ENCODE measurements at regions not wholly inside any gene's neighbourhood (a gene's known extent, or its start where the extent isn't known, plus 50 kb on each side); places are given as distances from the start of the nearest gene placed in this dataset.
"Not testable (repeated sequence)": the region's sequence is repeated elsewhere in the genome, so short reads cannot be mapped to it uniquely, and the experiment has no call there.

DNA sequence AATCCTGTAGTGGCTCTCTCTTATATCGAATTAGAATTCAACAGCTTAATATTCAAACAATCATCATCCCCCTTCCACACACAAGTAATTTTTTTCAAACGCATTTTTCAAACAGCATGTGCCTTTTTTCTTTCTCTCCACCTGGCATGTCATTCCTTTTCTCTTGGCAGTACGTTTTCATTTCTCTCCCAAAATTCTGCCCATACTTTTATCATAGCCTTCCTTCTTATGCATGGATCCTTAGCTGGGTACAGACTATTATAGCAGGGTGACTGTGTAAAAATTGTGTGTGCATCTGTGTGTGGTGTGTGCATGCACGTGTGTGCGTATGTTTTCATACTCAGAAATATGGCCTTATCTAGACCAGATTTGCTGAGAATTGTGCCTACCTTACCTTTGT is 184.3 kb downstream of the ZC3H11B start:
- DNase-seq = no peak

DNA sequence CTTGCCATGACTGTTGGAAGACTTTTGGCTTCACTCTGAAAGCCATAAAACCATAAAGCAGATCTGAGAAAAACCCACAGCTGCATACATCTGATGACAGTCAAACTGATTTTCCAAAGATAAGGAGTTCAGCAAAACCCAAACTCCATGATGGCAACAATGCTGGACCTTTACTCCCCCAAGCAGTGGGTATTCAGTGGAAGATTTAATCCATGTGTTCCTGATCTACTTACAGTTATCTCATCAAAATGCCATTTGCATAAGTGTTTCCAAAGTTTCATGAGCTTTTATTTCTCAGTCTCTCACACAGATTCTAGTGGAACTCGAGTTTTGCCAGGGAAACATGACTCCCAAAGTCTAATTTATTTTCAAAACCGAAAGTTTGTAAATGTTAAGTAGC is 184.9 kb downstream of the ZC3H11B start:
- no peak for DNase-seq

DNA sequence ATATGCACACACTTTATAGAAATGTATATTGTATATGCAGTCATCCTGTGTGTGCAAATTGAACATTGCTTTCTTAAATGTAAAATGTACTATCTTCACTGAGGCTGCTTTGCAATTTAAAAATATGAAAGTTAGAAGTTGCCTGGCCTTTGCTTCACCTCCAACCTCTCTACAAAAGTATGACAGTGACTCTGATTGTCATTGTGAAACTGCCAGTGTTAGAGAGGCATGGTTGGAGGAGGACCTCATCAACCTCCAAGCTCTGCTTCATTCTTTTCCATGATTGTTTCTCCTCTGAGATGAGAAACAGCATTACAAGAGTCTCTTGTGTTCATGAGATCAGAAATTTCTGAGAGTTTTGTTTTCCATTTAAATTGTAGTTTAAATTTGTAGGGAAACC is 185.5 kb downstream of the ZC3H11B start:
- no peak for DNase-seq

DNA sequence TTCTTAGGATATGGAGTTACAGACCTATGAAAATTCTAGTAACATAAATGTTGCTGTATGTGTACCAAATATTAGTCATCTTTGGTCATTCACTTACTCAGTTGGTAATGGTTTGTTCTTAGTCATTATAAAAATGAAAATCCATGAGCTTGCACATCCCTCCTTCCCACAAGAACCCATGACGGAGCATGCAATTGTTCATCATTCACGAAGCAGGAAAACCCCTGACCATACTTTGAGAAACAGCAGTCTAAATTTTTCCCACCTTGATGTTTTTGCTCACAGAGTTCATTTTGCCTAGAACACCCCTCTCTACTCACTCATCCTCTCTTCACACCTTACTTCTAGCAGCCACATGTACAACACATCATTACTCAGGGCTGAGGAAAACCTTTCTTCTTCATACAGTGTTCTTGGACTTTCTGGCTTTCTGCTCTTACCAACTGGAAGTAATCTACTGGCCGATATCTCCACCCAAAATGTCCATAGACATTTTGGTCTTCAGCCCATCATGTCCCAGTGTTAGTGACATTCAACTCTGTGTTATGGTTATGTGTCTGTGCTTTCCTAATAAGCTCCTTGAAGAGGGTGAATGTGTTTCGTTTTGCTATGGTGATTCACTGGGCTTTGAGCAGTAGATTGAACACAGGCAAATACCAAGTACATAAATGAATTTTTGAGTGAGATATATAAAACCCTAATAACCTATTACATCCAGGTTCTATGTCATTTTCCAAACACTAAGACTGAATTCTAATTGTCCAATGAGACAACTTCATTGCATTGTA is 189.9 kb downstream of the ZC3H11B start:
- DNase-seq = peak; percentile 37

DNA sequence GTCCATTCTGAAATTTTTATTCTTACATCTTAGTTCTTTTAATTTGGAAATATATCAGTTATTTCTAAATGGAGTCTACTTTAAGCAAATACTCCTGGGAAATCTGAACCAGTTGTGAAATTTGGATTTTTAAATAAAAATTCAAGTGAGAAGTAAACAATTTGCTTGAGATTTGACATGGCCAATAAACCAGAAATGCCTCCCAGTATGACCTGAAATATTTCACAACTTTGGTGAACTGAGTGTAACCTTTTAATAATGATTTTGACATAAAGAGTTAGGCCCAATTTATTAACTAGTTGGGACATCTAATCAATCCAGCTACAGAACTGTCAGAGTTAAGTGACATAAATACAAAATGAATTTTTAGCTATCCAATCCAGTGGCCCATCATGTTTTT is 192.0 kb downstream of the ZC3H11B start:
- DNase-seq = no peak

DNA sequence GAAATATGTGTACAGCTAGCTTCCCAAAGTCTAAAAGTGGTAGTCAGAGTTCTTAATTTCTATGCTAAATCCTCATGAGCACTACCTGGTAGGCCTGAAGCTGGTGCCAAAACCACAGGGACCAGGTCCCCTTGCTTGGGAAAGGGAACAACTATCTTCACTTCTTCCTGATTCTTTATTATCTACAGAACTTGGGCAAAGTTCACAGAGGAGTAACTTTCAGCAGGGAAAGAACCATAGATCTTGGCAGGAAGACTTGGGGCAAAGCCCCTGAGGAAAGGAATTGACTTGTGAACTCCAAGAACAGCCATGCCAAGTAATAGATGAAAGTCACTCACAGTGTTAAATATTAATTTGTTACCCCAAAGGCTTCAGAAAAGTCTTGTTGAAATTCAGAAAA is 193.0 kb downstream of the ZC3H11B start:
- DNase-seq = no peak

DNA sequence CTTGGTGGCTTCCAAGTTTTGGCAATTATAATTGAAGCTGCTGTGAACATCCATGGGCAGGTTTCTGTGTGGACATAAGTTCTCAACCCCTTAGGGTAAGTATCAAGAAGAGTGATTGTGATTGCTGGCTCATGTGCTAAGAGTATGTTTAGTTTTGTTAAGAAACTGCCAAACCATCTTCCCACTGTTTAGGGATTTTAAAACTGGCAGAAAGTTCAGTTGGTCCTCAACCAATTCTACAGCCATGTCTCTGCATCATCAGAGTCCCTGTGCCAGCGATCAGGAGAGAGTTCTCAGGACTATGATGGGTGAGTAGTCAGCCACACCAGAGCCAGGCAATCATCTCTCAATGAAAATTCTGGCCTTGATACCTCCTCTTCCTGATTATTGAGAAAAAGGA is 193.8 kb downstream of the ZC3H11B start:
- no peak for DNase-seq

DNA sequence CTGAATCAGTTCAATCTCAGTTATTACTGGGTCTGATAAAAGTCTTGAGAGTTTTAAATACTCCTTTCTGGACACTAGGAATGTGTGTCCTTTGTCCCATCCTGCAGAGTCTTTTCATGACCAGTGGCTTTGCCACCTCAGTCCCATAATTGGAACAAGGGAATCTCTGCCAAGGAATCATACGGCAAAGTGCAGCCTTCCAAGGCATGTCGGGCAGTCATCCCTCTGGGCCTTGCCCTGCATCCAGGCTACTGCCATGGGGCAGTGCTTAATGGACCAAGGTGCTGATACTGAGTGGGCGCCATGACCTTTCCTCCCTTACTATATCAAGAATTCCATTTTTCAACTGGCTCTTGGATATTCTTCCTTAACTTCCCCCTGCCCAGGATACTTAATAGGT is 195.3 kb downstream of the ZC3H11B start:
- DNase-seq = no peak

DNA sequence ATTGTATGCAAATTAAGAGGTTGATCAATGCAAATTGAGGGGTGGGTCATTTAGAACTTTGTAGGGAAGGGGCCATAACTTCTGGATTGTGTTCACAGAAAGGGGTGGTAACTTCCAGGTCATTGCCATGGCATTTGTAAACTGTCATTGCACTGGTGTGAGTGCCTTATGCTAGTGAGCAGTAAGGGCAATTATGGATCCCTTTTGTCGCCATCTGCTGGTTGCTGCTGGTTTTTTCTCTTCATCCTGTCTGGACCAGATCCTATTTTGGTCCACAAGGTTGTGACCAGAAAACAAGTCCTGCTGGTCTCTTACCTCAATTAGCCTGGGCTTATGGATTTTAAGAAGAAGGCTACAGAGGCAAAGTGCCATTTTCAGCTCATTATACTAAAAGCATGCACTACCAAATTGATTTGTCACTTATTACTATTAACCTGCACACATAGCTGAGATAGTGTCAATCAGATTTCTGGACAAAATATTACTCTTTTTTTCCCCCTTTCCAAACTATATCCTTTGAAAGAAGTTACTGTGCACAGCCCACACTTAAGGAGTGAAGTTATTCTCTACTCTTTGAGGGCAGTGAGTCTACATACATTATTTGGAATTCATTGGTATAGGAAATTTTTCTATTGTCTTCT is 196.2 kb downstream of the ZC3H11B start:
- peak; percentile 73 for DNase-seq

DNA sequence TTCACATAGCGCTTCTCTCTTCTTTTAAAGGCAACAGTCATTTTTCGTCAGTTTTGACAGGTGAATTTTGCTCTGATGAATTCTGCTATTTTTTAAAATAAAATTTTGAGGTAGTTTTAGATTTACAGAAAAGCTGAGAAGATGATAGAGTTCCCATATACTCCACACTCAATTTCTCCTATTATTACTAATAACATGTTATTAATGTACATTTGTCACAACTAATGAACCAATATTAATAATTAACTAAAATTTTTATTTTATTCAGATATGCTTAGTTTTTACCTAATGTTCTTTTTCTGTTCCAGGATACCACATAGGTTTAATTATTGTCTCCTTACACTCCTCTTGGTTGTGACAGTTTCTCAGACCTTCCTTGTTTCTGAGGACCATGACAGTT is 197.0 kb downstream of the ZC3H11B start:
- no peak for DNase-seq

DNA sequence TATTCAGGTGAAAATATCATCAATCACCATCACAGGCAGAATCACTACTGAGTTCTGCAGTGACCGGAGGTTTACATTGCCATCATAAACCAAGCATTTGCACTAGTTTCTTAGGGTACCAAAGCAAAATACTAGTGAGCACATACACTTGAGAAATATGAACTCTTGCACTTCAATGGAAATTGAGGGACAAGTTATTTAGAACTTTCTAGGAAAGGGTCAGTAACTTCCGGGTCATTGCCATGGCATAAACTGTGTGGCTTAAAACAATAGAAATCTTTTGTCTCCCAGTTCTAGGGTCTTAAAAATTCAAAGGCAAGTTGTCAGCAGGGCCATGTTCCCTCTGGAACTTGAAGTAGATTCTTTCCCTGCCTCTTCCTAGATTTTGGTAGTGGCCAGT is 197.5 kb downstream of the ZC3H11B start:
- no peak for DNase-seq

DNA sequence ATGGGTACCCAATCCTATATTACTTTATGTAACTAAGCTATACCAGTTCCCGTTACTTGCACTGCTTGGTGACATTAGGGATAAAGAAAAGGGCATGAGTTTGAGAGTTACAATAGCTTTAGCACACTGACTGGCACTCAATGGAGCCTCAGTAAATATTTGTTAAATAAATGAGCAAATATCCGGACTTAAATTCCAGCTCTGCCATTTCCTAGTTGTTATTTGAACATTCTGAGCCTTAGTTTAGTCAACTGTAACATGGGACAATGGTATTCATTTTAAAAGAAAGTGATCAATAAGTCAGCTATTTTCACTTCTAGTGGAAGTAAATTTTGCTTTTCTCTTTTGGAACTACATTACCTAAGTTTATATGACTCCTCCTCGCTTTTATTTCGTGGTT is 198.7 kb downstream of the ZC3H11B start:
- no peak for DNase-seq

DNA sequence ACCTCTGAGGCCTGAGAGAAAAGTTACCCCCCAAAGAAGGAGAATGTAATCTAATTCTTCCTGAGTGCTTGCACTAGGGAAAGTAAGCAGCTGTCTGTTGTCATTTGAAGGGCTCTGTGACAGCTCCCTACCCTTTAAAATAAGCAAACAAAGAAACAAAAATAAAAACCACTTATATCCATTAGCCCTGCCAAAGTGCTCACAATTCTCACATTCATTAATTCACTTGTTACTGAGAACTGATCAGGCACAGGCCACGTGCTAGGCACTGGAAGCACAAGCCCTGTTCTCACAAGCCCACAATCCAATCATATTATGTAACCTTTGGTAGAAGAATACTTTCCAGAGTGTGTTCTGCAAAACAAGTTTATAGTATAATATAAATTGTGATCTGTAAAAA is 199.4 kb downstream of the ZC3H11B start:
- DNase-seq = no peak

DNA sequence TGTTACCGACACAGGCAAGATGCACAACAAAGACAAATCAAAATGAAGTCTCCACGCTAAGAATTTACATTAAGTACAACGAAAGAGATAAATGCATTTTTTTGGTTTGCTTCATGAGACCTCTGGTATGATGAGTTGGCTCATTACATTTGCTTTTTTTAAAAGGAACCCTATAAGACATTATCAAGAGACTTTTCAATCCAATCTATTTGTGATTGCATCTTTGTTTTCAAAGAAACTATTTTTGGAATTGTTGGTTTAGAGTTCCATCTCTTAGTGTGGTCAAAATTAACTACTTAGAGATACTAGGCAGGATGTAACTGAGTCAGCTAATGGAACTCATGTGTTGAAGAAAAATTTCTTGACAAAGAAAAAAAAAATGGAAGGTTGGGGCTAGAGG is 200.1 kb downstream of the ZC3H11B start:
- DNase-seq = no peak

DNA sequence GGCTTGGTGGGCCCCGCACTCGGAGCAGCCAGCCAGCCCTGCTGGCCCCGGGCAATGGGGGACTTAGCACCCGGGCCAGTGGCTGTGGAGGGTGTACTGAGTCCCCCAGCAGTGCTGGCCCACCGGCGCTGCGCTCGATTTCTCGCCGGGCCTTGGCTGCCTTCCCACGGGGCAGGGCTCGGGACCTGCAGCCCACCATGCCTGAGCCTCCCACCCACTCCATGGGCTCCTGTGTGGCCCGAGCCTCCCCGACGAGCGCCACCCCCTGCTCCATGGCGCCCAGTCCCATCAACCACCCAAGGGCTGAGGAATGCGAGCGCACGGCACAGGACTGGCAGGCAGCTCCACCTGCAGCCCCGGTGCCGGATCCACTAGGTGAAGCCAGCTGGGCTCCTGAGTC is 202.2 kb downstream of the ZC3H11B start:
- DNase-seq = not testable (repeated sequence)

DNA sequence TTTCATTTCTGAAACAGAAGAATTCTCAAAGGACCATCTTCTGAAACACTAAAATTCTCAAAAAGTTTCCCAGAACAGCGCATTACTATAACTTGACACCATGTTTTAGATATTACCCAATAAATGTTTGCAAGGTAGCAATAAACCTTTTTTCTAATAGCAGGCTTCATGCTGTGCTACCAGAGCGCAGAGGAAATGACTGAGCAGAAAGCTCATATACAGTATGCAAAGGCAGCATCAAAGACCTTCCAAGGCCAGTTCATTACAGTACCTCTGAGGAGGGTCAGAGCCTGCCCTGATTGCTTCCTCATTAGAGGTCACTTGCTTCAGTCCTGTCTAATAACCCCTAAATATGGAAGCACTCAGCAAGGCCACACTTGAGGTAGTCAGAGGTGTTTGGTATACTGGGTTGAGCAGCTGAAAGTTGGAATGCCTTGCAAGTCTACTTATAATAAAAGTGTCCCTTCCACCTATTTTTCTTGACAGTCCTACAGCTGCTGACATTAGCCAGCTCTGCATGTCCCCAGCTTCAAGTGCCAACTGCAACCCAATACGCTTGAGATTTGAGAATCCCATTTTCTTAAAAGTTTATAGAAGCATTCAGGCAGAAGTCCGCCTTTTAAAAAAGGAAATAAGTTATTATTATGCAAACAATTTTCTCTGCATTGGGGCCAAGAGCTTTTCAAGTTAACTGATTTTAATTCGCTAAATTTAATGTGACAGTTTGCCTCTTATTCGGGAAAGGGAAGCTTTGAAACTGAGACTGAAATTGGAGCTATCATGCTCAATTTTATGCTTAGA is 207.2 kb downstream of the ZC3H11B start:
- DNase-seq = no peak

DNA sequence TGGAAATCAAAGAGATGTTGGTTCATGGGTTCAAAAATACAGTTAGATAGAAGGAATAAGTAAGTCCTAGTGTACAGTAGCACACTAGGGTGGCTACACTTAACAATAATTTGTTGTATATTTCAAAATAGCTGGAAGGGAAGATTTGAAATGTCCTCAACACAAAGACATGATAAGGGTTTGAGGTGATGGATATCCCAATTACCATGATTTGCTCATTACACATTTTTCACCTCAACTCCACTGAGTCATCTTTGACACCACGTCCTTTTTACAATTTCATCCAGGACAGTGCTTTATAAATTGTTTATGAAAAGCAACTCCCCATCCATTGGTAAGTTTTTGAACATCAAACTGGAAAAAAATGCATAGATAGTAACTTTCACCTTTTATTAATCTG is 208.3 kb downstream of the ZC3H11B start:
- DNase-seq = no peak

DNA sequence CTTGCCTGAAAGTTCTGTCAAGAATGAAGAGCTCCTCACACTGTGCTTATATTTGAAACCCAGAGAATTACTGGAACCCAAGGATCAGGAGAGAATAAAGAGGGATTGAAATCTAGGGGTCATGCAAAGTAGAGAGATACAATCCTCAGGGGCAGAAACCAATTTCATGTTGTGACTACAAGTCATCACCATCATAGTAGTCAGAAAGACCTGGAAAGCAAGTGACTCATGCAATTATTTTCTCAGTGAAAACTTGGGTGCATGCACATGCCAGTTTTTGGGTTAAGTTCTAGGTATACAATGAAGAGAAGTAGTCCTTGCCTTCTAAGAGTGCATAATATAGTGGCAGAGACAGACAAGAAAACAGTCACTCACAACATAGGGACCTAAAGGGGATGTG is 210.0 kb downstream of the ZC3H11B start:
- DNase-seq = no peak

DNA sequence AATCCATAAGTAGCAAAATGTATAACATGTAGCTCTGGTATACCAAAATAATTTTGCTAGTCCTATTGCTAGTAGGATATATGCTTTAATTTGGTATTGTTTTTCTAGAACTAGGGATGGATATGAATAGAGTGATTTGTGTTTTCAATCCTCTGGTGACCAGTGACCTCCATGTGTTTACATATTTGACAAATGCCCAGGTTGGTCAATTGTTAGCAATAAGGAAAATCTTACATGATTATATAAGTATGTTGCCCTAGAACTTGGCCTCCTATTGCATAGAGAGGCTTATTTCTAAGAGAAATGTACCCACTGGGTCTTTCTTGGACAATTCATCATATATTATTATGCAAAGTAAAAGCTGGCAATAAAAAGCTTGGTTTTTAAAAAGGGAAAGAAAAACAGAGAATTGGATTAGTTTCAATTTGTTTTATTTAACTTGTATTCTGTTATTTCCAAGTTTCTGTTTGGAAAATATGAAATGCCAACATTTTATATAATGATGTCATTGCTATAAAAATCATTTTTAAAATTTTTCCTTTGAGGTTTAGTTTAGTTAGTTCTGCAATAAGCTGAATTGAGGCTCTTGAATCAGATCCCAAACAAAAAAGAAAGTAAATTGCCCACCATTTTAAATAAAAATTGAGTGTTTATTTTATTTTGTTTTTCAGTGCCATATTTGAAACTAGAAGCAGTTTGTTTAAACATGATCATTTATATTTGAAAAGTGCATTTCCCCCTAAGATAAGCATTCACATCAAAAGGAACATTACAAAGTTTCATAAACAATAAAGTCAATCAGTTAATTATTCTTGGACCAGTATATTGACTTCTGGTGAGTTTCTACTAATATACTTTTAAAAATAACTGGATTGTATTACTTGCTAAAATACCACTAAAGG is 210.9 kb downstream of the ZC3H11B start:
- DNase-seq = no peak

DNA sequence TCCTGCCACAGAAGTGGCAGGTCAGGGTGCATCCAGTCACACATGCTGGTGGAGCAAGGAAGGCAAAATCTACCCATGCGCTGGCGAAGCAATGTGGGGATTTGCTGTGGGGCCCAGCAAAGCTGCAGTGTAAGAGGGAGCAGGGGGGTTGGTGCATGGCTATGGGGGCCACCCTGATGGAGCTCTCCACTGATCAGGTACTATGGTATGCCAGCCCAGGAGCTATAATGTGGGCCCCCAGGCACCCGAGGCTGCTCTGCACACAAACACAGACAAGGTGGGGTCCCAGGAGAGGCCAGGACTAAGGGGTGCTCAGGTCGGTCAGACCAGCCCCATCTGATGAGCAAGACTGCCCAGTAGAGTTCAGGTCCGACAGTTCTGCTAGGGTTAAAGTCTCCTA is 213.5 kb downstream of the ZC3H11B start:
- DNase-seq = no peak

DNA sequence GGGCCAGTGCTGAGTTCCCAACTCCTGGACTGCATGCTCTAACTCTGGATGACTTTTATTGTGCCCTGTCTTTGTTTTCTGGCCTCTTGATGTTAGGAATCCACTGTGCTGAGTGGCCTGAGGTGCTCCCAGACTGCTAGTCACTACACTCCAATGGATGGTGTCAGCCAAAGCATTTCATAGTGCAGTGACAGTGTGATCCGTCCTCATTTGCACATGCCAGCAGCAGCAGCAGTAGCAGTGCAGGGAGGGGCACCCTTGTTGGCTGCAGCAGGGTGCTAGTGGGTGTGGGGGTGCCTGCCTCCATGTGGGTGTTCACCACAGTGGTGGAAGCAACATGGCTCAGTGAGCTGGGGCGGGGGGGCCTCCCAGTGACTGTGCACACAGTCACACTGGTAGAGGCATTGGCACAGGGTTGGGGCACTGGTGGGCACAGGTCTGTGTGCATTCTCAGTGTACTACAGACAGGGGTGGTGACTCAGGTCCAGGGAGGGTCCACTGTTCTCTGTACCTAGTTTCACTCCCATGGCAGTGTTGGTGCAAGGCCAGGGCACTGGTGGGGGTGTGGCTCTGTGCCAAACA is 214.0 kb downstream of the ZC3H11B start:
- no peak for DNase-seq

DNA sequence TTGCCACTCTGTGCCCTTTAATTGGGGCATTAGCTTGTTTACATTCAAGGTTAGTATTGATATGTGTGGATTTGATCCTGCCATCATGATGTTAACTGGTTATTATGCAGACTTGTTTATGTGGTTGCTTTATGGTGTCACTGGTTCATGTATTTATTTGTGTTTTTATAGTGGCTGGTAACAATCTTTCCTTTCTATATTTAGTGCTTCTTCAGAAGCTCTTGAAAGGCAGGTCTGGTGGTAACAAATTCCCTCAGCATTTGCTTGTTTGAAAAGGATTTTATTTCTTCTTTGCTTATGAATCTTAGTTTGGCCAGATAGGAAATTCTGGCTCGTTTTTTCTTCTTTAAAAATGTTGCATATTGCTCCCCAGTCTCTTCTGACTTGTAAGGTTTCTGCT is 215.4 kb downstream of the ZC3H11B start:
- DNase-seq = no peak

DNA sequence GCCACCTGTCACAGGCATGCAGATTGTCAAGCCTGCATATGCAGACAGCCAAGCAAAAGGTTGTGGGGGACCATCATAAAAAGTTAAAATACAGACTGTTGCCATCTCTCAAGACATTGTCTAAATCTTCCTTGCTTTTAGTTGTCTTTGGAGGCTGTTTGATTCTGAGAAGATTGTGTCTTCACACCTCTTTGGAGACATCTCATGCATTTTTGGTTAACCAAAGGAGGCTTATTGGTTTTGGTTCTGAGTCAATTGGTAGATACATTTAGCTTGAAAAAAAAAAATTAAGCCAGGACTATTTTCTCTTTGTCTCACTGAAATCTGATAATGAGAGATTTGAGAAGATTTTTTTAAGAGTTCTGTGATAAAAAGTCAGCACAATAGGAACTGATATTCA is 217.6 kb downstream of the LYPLAL1 start:
- DNase-seq = no peak

Measured in suppressor macrophage treated with lipopolysaccharide for 4 hours (primary cell).